Activated CD4-positive, alpha-beta T cell treated with anti-CD3 and anti-CD28 coated beads, Interleukin-2, Interleukin-4, amounts not matched to agents 100 ng/mL and 50 ng/mL, durations not matched to agents 16 hours and 8 hours (primary cell): ENCODE measurements at regions not wholly inside any gene's neighbourhood (a gene's known extent, or its start where the extent isn't known, plus 50 kb on each side); places are given as distances from the start of the nearest gene placed in this dataset.

ENCODE experiments used
- DNase-seq: peaks from one replicate; pipeline ENCODE4 v3.0.0-alpha.2; 2020; ENCODE audit warnings: low spot score

DNA sequence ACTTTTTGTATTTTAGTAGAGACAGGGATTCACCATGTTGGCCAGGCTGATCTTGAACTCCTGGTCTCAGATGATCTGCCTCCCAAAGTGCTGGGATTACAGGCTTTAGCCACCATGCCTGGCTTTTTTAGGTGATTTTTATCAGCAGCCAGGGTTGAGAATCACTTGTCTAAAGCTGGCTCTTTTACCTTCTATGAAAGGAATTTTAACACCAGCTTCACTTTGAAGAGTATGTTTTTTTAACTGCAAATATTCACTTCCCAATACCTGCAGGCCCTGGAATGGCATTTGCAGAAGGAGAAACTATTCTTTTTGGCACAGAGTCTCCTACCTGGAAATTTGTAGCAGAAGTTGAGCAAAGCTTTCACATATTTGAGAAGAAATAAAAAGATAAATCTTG is 63.6 kb upstream of the NAA20 start:
- no peak for DNase-seq

DNA sequence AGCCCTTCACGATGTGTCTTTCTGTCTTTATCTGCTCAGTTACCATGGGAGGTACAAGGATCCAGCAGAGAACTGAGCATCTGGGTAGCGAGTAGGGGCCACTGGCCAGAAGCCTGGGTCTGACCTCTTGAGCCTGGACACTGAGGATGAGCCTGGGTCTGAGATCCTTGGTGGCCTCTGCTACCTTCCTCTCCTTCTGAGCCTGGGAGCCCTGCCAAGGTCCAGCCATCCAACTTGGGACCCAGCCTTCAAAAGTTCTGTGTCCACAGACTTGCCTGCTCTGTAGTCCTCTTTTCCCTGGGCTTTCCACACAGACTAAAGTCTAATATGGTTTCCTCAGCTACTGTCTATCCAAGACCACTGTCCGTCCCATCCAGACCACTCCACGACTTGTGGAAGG is 60.2 kb upstream of the NAA20 start:
- DNase-seq: no peak

DNA sequence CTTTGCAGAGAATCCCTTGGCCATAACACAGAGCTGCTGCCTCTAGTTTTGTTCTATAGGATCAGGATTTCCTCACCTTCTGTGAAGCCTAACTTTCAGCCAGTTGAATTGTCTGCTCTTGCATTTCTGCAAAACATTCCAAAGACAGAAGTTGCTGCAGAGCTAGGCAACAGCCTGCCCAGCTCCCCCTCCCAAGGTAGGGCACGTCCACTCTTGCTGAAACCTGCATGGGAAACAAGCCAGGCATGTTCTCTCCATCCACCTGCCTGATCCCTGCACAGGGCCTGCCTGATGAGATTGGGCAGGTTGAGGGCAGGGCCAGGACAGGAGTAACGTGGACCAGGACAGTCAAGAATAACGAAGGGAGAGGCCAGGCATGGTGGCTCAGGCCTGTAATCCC is 58.9 kb upstream of the NAA20 start:
- DNase-seq: no peak

DNA sequence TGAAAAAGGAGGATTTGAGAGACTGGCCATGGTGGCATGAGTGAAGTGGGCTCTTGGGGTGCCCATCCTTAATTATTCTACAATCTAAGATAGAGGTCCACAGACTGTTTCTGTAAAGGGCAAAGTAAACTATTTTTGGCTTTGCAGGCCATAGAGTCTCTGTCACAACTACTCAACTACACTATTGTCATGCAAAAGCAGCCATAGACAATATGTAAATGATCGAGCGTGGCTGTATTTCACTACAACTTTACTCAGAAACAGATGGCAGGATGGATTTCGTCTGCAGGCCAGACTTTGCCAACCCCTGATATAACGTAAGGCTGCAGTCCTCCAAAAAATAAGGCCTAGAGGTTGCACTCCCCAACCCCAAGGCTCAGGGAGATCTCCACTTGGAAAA is 58.2 kb upstream of the NAA20 start:
- no peak for DNase-seq

DNA sequence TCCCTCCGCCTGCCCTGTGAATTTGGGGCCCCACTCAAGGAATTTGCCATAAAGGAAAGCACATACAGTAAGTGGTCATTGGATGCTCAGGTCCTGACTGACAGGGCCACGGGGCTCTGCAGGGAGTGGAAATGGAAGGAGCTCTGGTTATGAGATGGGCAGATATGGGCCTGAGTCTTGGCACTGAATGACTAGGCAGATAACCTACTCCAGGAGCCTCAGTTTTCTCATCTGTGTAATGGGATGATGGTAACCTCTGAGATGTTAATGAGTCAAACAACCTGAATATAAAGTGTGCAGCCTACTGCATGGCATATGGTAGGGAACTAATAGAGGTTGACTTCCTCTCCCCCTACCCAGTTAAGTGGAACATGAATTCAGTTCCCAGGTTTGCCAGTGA is 56.4 kb upstream of the NAA20 start:
- no peak for DNase-seq

DNA sequence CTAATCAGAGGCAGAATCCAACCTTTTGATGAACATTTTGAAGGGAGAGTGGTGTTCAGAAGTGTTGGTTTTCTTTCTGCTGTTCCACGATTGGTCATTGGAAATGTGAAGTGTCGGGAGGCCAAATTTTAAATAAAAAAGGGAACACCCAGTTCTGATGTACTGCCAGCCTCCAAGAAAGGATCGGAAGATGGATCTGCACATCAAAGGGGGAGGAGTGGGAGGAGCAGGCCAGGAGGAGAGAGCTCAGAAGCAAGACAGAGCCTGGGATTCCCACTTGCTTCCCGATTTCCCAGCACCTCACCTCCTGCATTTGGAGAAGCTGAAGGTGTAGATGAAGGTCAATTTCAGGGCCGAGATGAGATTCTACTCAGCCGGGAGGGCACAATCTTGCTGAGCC is 55.9 kb upstream of the NAA20 start:
- no peak for DNase-seq

DNA sequence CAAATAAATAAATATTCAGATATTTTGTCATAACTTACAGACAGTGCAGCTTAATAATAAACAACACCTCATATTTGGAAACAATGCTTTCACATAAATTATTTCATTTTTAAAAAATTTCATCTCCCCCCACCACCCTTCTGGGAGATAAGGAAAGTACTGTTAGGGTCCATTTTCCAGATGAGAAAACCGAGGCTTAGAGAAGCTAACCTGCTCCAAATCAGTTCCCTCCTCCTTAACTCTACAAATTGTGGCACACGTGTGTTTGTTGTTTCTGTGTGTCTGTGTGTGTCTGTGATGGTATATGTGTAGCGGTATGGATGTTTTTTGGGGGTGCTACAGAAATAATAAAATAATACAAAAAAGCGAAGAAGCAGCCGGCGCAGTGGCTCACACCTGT is 54.2 kb upstream of the NAA20 start:
- DNase-seq: no peak

DNA sequence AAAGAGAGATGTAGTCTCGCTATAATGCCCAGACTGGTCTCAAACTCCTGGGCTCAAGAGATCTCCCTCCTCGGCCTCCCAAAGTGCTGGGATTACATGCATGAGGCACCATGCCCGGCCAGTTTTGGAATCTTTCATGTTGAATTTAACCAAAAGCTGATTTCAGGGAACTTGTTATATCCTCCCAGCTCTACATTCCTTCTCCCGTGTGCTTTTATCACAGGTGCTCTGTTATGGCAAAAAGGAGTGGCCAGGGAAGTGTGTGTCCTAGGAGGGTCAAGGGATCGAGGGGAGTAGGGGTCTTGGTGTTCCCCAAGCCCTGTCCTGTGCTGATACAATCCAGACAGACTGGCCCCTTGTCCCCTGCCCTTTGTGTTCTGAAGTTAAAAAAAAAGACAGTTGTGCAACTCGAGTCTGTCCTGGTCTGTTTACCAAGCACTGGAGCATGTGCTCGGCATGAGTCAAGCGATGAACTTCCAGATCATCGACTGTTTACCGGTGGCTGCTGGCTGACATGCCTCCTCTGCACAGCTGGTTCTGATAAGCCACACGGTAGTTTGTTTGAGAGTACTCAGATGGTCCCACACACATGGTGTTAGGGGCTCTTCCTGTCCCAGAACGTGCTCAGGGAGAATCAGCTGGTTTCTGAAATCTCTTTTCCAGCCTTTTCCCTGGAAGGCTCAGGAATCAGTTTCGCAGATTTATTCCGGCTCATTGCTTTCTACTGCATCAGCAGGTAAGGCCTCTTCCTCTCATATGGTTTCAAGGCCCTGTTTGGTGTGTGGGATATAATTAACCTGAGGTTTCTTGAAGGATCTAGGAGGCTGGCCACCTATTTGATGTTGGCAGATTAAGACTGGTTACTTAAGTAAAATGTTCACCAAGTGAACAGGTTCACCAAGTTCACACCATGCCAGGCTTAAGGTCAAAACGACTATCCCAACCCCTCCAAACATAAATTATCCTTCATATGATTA is 52.6 kb upstream of the NAA20 start:
- no peak for DNase-seq

DNA sequence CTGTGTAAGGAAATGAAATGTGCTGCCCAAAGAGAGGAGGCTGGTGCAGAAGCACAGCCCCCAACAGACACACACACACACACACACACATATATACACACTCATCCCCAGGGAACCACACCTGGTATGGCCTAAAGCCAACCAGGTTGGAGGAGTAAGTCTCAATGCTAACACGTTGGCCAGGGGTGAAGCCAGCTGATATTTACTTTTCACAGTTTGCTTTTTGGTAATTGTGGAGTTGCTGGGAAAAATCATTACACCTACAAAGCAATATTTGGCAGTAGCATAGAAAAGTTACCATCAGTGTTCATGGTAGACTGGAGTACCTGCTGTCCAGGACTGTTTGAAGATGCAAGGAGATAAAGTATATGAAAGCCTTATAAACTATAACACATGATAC is 50.3 kb upstream of the NAA20 start:
- DNase-seq: no peak
